ENCODE measurements at regions not wholly inside any gene's neighbourhood (a gene's known extent, or its start where the extent isn't known, plus 50 kb on each side); places are given as distances from the start of the nearest gene placed in this dataset.

DNA sequence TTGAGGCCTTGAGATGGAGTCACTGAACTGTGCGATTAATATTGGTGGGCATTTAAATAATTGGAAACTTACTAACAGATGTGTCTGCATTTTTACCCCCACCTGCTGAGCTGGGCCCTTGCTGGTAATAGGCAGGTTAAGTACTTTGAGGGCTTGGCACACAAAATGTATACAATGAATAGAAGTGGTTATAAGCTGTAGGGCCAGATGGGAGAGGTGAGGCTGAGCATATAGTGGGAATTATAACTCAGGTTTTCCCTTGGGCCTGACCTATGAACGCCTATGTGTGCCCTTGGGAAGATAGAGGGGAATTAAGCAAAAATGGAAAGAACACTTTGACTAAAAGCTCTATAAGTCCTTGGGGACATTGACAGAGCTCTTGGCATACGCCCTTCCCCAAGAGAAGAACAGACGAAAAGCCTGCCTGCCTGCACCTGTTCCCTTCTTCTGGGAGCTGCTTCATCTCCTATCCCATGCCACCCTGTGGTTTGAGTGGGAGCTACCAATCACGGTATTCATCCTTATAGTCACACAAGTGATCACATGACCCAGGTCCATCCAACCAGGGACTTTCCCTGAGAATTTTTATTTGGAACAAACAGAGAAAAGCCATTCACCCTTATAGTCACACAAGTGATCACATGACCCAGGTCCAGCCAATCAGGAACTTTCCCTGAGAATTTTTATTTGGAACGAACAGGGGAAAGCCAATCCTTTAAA lies 260.7 kb upstream of the CSF3R start:
- Histone ChIP-seq H3K36me3 (ENCODE audit: control insufficient read depth, insufficient read depth, low read length) (no peaks in the 10 kb centered on the region), H3K4me1 (ENCODE audit: control insufficient read depth, insufficient read depth, low read length) (no peaks in the 10 kb centered on the region), H3K9me3 (ENCODE audit: control insufficient read depth, low read length) (no peaks in the 10 kb centered on the region), H3K4me3 (ENCODE audit: insufficient read depth, low read depth, low read length) (no peak overlapping the region), H3K27ac (ENCODE audit: insufficient read depth, low read depth, low read length, poor library complexity, severe bottlenecking) (no peak overlapping the region), H3K27me3 (ENCODE audit: control insufficient read depth, insufficient read depth, low read length, poor library complexity, severe bottlenecking) (no peaks in the 10 kb centered on the region)
- WGBS, 2 experiments = 91 to 94% methylated on average over 6 of the region's 6 CpGs

- peaks cover 17% of the 10 kb centered on the region for H3K4me1 ChIP-seq (ENCODE audit: control insufficient read depth, insufficient read depth, low read length)
- H3K9me3 ChIP-seq (ENCODE audit: control insufficient read depth, low read length) = no peaks in the 10 kb centered on the region
- 100% methylated on average over 1 of the region's 1 CpG for WGBS, 2 experiments
- no peaks in the 10 kb centered on the region for H3K27me3 ChIP-seq (ENCODE audit: control insufficient read depth, insufficient read depth, low read length, poor library complexity, severe bottlenecking)
- H3K27ac ChIP-seq (ENCODE audit: insufficient read depth, low read depth, low read length, poor library complexity, severe bottlenecking) = no peak overlapping the region
- H3K4me3 ChIP-seq (ENCODE audit: insufficient read depth, low read depth, low read length) = no peak overlapping the region
- H3K36me3 ChIP-seq (ENCODE audit: control insufficient read depth, insufficient read depth, low read length) = no peaks in the 10 kb centered on the region
These were observed 258.4 kb upstream of the CSF3R start for GRCh38 chr1:36741066-36741465.

DNA sequence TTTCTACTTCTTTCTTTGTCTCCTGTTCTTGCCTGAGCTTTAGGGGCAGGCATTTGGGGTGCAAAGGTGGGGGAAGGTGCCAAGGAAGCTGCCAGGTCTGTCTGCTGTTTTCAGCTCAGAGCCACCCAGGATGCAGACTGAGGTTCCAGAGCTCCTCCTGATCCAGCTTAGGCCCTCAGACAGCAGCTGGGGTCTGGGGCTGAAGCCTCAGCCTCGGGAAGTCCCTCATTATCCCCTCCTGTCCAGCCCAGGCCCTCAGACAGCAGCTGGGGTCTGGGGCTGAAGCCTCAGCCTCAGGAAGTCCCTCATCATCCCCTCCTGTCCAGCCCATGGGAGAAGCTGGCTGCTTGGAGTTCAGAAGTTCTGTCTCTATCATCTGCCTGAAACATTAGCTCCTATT lies 257.7 kb upstream of the CSF3R start:
- H3K27ac ChIP-seq (ENCODE audit: insufficient read depth, low read depth, low read length, poor library complexity, severe bottlenecking) = no peak overlapping the region
- peaks cover 17% of the 10 kb centered on the region for H3K4me1 ChIP-seq (ENCODE audit: control insufficient read depth, insufficient read depth, low read length)
- H3K4me3 ChIP-seq (ENCODE audit: insufficient read depth, low read depth, low read length) = no peak overlapping the region
- no peaks in the 10 kb centered on the region for H3K9me3 ChIP-seq (ENCODE audit: control insufficient read depth, low read length)
- 75 to 77% methylated on average over 1 of the region's 1 CpG for WGBS, 2 experiments
- H3K27me3 ChIP-seq (ENCODE audit: control insufficient read depth, insufficient read depth, low read length, poor library complexity, severe bottlenecking) = no peaks in the 10 kb centered on the region
- H3K36me3 ChIP-seq (ENCODE audit: control insufficient read depth, insufficient read depth, low read length) = no peaks in the 10 kb centered on the region

GRCh38 chr1:36739703-36740289 lies 257.1 kb upstream of the CSF3R start:
- H3K9me3 ChIP-seq (ENCODE audit: control insufficient read depth, low read length) = no peaks in the 10 kb centered on the region
- H3K27ac ChIP-seq (ENCODE audit: insufficient read depth, low read depth, low read length, poor library complexity, severe bottlenecking) = no peak overlapping the region
- H3K4me3 ChIP-seq (ENCODE audit: insufficient read depth, low read depth, low read length) = no peak overlapping the region
- 86 to 89% methylated on average over 6 of the region's 6 CpGs for WGBS, 2 experiments
- H3K27me3 ChIP-seq (ENCODE audit: control insufficient read depth, insufficient read depth, low read length, poor library complexity, severe bottlenecking) = no peaks in the 10 kb centered on the region
- H3K4me1 ChIP-seq (ENCODE audit: control insufficient read depth, insufficient read depth, low read length) = peaks cover 17% of the 10 kb centered on the region
- no peaks in the 10 kb centered on the region for H3K36me3 ChIP-seq (ENCODE audit: control insufficient read depth, insufficient read depth, low read length)

- Histone ChIP-seq H3K4me3 (ENCODE audit: insufficient read depth, low read depth, low read length) (no peak overlapping the region), H3K9me3 (ENCODE audit: control insufficient read depth, low read length) (no peaks in the 10 kb centered on the region), H3K4me1 (ENCODE audit: control insufficient read depth, insufficient read depth, low read length) (peaks cover 17% of the 10 kb centered on the region), H3K27ac (ENCODE audit: insufficient read depth, low read depth, low read length, poor library complexity, severe bottlenecking) (no peak overlapping the region), H3K36me3 (ENCODE audit: control insufficient read depth, insufficient read depth, low read length) (no peaks in the 10 kb centered on the region), H3K27me3 (ENCODE audit: control insufficient read depth, insufficient read depth, low read length, poor library complexity, severe bottlenecking) (no peaks in the 10 kb centered on the region)
- 95% methylated on average over 5 of the region's 5 CpGs for WGBS, 2 experiments
These were observed 255.5 kb upstream of the CSF3R start for GRCh38 chr1:36738245-36738644.

DNA sequence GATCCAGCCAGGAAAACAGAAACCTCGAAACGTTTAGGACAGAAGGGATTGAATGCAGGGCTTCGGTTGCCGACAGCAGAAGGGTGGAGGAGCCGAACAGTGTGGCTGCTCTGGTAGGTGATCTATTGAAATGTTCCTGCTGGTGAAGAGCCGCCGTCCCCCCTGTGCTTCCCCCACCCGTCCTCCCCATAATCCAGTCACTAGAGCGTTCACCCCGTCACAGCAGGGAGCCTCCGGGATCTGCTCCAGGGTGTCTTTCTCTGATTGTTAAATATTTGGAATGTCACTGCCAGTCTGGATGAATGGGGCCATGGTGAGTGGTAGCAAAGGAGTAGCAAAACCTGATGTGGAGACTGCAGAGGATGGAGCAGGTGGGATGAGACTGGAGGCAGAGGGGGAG lies 255.1 kb upstream of the CSF3R start:
- H3K9me3 ChIP-seq (ENCODE audit: control insufficient read depth, low read length) = no peaks in the 10 kb centered on the region
- no peaks in the 10 kb centered on the region for H3K36me3 ChIP-seq (ENCODE audit: control insufficient read depth, insufficient read depth, low read length)
- H3K4me3 ChIP-seq (ENCODE audit: insufficient read depth, low read depth, low read length) = no peak overlapping the region
- WGBS, 2 experiments = 62 to 68% methylated on average over 11 of the region's 11 CpGs
- peaks cover 17% of the 10 kb centered on the region for H3K4me1 ChIP-seq (ENCODE audit: control insufficient read depth, insufficient read depth, low read length)
- no peaks in the 10 kb centered on the region for H3K27me3 ChIP-seq (ENCODE audit: control insufficient read depth, insufficient read depth, low read length, poor library complexity, severe bottlenecking)
- no peak overlapping the region for H3K27ac ChIP-seq (ENCODE audit: insufficient read depth, low read depth, low read length, poor library complexity, severe bottlenecking)

GRCh38 chr1:36737038-36737555 lies 254.4 kb upstream of the CSF3R start:
- Histone ChIP-seq H3K27me3 (ENCODE audit: control insufficient read depth, insufficient read depth, low read length, poor library complexity, severe bottlenecking) (no peaks in the 10 kb centered on the region), H3K4me1 (ENCODE audit: control insufficient read depth, insufficient read depth, low read length) (peaks cover 17% of the 10 kb centered on the region), H3K27ac (ENCODE audit: insufficient read depth, low read depth, low read length, poor library complexity, severe bottlenecking) (no peak overlapping the region), H3K9me3 (ENCODE audit: control insufficient read depth, low read length) (no peaks in the 10 kb centered on the region), H3K4me3 (ENCODE audit: insufficient read depth, low read depth, low read length) (no peak overlapping the region), H3K36me3 (ENCODE audit: control insufficient read depth, insufficient read depth, low read length) (no peaks in the 10 kb centered on the region)
- 72 to 76% methylated on average over 5 of the region's 5 CpGs for WGBS, 2 experiments

GRCh38 chr1:36735939-36736730 lies 253.4 kb upstream of the CSF3R start:
- WGBS, 2 experiments = 84 to 85% methylated on average over 16 to 18 of the region's 18 CpGs
- no peaks in the 10 kb centered on the region for H3K9me3 ChIP-seq (ENCODE audit: control insufficient read depth, low read length)
- peaks cover 17% of the 10 kb centered on the region for H3K4me1 ChIP-seq (ENCODE audit: control insufficient read depth, insufficient read depth, low read length)
- no peaks in the 10 kb centered on the region for H3K36me3 ChIP-seq (ENCODE audit: control insufficient read depth, insufficient read depth, low read length)
- H3K27me3 ChIP-seq (ENCODE audit: control insufficient read depth, insufficient read depth, low read length, poor library complexity, severe bottlenecking) = no peaks in the 10 kb centered on the region
- no peak overlapping the region for H3K27ac ChIP-seq (ENCODE audit: insufficient read depth, low read depth, low read length, poor library complexity, severe bottlenecking)
- H3K4me3 ChIP-seq (ENCODE audit: insufficient read depth, low read depth, low read length) = no peak overlapping the region

GRCh38 chr1:36735436-36735835 lies 252.7 kb upstream of the CSF3R start:
- no peak overlapping the region for H3K4me3 ChIP-seq (ENCODE audit: insufficient read depth, low read depth, low read length)
- 93 to 96% methylated on average over 4 of the region's 4 CpGs for WGBS, 2 experiments

DNA sequence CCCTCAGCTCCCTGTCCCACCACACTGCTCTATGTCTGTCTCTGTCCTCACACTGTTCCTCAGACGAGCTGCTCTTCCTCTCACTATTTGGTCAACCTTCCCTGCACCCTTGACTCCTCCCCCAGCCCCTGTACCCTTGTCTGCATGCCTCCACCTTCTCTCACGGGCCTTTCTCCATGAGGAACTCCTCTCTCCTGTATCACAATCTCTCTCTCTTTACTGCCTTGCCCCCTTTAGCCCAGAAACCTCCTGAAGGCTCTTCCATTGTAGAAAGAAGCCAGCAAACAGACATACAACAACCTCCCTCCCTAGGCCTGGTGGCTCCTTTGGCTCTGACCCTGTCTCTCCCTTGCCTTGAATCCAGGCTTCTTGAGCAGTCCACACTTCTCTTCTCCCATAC lies 251.6 kb upstream of the CSF3R start:
- Histone ChIP-seq H3K36me3 (ENCODE audit: control insufficient read depth, insufficient read depth, low read length) (no peaks in the 10 kb centered on the region), H3K27ac (ENCODE audit: insufficient read depth, low read depth, low read length, poor library complexity, severe bottlenecking) (no peak overlapping the region), H3K4me1 (ENCODE audit: control insufficient read depth, insufficient read depth, low read length) (peaks cover 17% of the 10 kb centered on the region), H3K9me3 (ENCODE audit: control insufficient read depth, low read length) (no peaks in the 10 kb centered on the region), H3K27me3 (ENCODE audit: control insufficient read depth, insufficient read depth, low read length, poor library complexity, severe bottlenecking) (no peaks in the 10 kb centered on the region), H3K4me3 (ENCODE audit: insufficient read depth, low read depth, low read length) (no peak overlapping the region)
- WGBS, 2 experiments = 79 to 81% methylated on average over 2 of the region's 2 CpGs

More at GRCh38 chr1:36735436-36735835, 252.7 kb upstream of the CSF3R start:
- Histone ChIP-seq H3K27me3 (ENCODE audit: control insufficient read depth, insufficient read depth, low read length, poor library complexity, severe bottlenecking) (no peaks in the 10 kb centered on the region), H3K36me3 (ENCODE audit: control insufficient read depth, insufficient read depth, low read length) (no peaks in the 10 kb centered on the region), H3K4me1 (ENCODE audit: control insufficient read depth, insufficient read depth, low read length) (peaks cover 17% of the 10 kb centered on the region), H3K9me3 (ENCODE audit: control insufficient read depth, low read length) (no peaks in the 10 kb centered on the region), H3K27ac (ENCODE audit: insufficient read depth, low read depth, low read length, poor library complexity, severe bottlenecking) (no peak overlapping the region)
